Omental fat pad (tissue), 3 donors: ENCODE measurements at regions not wholly inside any gene's neighbourhood (a gene's known extent, or its start where the extent isn't known, plus 50 kb on each side); places are given as distances from the start of the nearest gene placed in this dataset.
A peak's percentile ranks its signal among the peaks of the same experiment; 100 is the strongest.

ENCODE experiments used
- ATAC-seq: fragments of 150-250 bp; one replicate; pipeline ENCODE4 v1.9.1; 2016; ENCODE audit warnings: mild to moderate bottlenecking, moderate library complexity; ENCODE audit not compliant: low FRiP score
- DNase-seq: peaks from one replicate; pipeline ENCODE4 v3.0.0-alpha.2; 2019; ENCODE audit warnings: low spot score
- TF ChIP-seq, protein P1 (sequence below), 3 donors: fragments of 450-650 bp; IDR thresholded peaks; one replicate each; pipeline ENCODE4 v1.5.1; 2016 to 2017; ENCODE audit warnings: antibody characterized with exemption in 3 of 3, mild to moderate bottlenecking in 3 of 3, moderate library complexity in 2 of 3

DNA sequence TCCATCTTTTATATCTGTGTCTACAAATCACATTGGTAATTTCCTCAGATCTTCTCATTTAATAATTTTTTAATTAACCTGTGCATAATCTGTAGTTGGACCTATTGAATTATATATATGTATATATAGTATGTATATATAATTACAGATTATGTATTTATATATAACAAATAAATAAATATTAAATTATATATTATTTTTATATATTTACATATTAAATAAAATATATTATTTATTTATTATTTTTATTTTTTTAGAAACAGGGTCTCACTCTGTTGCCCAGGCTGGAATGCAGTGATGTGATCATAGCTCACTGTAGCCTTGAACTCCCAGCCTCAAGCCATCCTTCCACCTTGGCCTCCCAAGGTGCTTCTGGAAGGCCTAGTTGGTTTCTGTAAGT, 197.9 kb downstream of the FGF9 start:
- TF ChIP-seq, protein P1, sequence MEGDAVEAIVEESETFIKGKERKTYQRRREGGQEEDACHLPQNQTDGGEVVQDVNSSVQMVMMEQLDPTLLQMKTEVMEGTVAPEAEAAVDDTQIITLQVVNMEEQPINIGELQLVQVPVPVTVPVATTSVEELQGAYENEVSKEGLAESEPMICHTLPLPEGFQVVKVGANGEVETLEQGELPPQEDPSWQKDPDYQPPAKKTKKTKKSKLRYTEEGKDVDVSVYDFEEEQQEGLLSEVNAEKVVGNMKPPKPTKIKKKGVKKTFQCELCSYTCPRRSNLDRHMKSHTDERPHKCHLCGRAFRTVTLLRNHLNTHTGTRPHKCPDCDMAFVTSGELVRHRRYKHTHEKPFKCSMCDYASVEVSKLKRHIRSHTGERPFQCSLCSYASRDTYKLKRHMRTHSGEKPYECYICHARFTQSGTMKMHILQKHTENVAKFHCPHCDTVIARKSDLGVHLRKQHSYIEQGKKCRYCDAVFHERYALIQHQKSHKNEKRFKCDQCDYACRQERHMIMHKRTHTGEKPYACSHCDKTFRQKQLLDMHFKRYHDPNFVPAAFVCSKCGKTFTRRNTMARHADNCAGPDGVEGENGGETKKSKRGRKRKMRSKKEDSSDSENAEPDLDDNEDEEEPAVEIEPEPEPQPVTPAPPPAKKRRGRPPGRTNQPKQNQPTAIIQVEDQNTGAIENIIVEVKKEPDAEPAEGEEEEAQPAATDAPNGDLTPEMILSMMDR (IDR thresholded peaks at IDR 0.05), result no peak
- ATAC-seq, result no peak
- DNase-seq, result no peak

DNA sequence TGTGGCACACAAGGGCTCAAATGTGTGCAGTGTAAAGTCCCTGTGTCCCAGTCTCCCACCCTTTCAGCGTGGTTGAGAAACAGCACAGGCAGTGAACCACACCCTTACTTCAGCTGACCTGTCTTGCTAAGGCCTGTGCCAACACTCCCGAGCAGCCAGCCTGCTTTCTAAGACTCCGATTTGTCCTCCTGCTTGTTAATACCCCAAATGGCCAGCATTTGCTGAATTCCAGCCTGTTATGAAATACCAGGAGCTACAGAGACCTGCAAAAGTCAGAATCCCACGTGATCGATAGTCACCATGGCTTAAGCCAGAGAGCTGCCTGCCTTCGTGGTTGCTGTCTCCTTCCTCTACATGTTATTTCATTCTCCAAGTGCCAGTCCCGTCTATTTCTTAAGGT, 200.5 kb downstream of the FGF9 start:
- DNase-seq, result no peak
- peak; percentile 60 for ATAC-seq
- TF ChIP-seq, protein P1 (IDR thresholded peaks at IDR 0.05), result no peak

DNA sequence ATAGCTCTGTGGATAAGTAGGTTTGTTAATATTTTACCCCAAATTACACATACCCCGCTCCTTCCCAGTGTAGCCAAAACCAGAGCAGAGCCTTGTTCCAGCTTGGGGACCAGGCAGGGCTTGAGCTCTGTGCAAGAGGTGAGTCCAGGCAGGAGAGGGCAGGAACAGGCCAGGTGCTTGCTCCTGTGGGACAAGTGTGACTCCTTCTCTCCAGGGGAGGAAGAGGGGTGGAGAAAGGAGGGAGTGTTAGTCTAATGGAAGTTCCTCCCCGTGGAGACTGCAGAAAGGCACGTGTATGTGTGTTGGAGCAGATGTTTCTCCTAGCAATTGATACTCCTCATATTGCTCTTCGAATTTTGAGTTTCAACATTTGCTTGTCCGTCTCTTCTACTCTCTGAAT, 201.0 kb downstream of the FGF9 start:
- TF ChIP-seq, protein P1 (IDR thresholded peaks at IDR 0.05), result no peak
- DNase-seq (no peak), ATAC-seq (no peak)

DNA sequence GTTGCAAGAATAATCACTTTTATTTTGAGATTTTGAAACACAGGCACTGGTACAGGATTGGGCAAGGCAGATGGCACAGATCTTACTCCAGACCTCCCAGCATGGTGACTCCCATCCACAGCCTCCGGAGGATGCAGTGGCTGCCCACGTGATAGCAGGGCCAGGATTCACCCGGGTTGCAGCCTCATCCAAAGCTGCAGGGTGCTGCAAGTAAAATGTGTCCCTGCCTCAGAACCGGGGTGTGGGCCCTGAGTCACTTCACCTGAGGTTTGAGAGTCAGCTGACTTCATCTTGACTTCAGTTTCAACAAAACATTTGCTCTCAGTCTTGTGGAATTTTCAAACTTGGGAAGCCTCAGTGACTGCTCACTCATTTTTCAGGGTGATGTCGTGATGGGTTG, 201.9 kb downstream of the FGF9 start:
- peak; percentile 81 for ATAC-seq
- TF ChIP-seq, protein P1 (IDR thresholded peaks at IDR 0.05), result no peak
- DNase-seq, result no peak

DNA sequence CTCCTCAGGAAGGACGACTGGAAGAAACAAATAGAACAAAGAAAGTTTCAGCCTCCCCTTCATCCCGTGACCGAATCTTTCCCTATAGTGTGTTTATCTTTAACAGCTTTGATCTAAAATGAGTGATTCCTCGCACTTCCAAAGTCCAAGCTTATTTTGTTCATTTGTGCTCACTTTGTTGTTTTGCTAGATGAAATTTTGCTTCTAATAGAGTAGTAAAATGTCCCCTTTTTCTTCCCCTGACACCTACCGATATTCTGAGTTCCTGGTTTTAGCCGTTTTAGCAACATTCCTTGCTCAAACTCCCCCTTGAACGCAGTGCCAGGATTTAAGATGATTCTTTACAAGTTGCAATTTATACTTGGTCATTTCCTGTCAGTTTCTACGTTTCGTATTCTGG, 204.2 kb downstream of the FGF9 start:
- DNase-seq, result no peak

DNA sequence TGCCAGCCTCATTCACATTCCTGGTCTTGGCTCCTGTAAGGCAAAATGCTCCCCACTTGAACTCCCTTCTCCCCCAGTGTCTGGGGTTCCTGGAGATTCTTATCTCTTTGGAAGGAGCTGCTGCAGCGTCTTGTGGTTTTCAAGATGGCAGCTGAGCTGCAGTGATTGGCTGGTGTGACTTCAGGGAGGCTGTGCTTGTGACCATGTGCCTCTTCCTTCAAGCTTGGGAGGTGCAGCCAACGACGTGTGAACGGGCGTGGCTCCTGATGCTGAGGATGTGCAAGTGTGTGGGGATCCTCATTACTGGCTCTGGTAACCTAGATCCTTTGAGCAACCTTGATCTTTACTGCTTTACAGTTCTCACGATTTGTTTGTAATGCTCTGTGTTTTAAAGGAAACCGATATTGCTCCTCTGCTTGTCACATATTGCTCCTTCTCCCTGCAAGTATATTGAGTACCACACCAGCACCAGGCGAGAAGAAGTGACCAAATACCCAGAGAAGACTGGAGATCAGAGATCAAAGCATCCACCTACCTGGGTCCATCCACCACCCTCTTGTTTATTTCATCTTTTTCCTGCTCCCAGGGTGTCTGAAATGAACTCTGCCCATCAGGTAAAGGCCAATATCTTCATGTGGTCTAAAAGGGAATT, 208.5 kb downstream of the FGF9 start:
- DNase-seq, result no peak
- no peak for ATAC-seq
- TF ChIP-seq, protein P1 (IDR thresholded peaks at IDR 0.05), result no peak

More for the DNA sequence above, 204.2 kb downstream of the FGF9 start:
- TF ChIP-seq, protein P1 (IDR thresholded peaks at IDR 0.05), result no peak
- ATAC-seq, result no peak

DNA sequence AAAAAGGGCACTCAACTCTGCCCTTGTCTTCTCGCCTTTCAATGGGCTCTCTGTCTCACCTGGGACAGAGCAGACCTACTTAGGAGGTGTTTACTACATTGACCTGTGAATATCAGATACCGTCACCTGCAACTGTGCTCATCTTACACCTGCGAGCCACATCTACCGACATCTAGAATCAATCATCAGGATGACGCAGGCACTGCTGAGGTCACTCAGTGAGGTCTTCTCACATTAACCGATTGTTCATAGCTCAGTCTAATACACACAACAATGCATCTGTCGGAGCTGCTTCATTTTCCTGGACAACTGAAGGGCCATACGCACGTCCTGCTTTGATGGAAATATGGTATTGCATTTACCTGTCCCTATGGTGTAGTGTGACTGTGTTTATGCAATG, 211.9 kb downstream of the FGF9 start:
- DNase-seq (no peak), ATAC-seq (no peak)
- TF ChIP-seq, protein P1 (IDR thresholded peaks at IDR 0.05), result no peak
